K562 (cell line): ENCODE measurements at regions not wholly inside any gene's neighbourhood (a gene's known extent, or its start where the extent isn't known, plus 50 kb on each side); places are given as distances from the start of the nearest gene placed in this dataset.
A peak's percentile ranks its signal among the peaks of the same experiment; 100 is the strongest.

Experiments
- CHD4 ChIP-seq: fragments of 200-600 bp; sonication (generic); IDR thresholded peaks from 3 replicates; pipeline ENCODE4 v1.6.1; 2012; ENCODE audit warnings: low read depth, mild to moderate bottlenecking, mixed read lengths, low read length, inconsistent platforms; ENCODE audit not compliant: insufficient read depth, insufficient replicate concordance, poor library complexity, severe bottlenecking
- ERF ChIP-seq: fragments of 450-650 bp; formaldehyde crosslinking; IDR thresholded peaks from 2 replicates; pipeline ENCODE4 v1.4.0; 2020; ENCODE audit warnings: mild to moderate bottlenecking, mixed read lengths
- HDAC2 ChIP-seq: fragments of 450-650 bp; IDR thresholded peaks from 2 replicates; pipeline ENCODE4 v1.6.1; 2016; ENCODE audit warnings: mild to moderate bottlenecking
- JUND ChIP-seq, 2 experiments: IDR thresholded peaks; 2 replicates in 1 of 2; 3 replicates in 1 of 2; pipeline ENCODE4 v1.6.1; 2011; ENCODE audit warnings: borderline replicate concordance in 2 of 2, low read depth in 2 of 2, low read length in 2 of 2, improper control_type of control experiment in 1 of 2, missing biosample characterization in 1 of 2, missing genetic modification characterization in 1 of 2, missing genetic modification reagents in 1 of 2
- MAX ChIP-seq: sonication (generic); formaldehyde crosslinking; IDR thresholded peaks from 2 replicates; pipeline ENCODE4 v1.9.0; 2022; ENCODE audit warnings: mild to moderate bottlenecking, missing genetic modification reagents
- NONO ChIP-seq, 2 experiments: fragments of 200-400 bp in 1 of 2; fragments of 450-650 bp in 1 of 2; formaldehyde crosslinking in 1 of 2; IDR thresholded peaks; 2 replicates each; pipeline ENCODE4 v1.6.1; 2017; ENCODE audit warnings: low read depth in 2 of 2, mild to moderate bottlenecking in 2 of 2, moderate library complexity in 2 of 2, low read length in 1 of 2
- STAT6 ChIP-seq: sonication (generic); formaldehyde crosslinking; IDR thresholded peaks from 2 replicates; pipeline ENCODE4 v1.8.1; 2023; ENCODE audit warnings: mild to moderate bottlenecking, missing genetic modification reagents
- THRA ChIP-seq: fragments of 450-650 bp; IDR thresholded peaks from 2 replicates; pipeline ENCODE4 v1.6.1; 2017; ENCODE audit warnings: mild to moderate bottlenecking, moderate library complexity
- TRIM28 ChIP-seq: fragments of 450-650 bp; IDR thresholded peaks from 2 replicates; pipeline ENCODE4 v1.6.1; 2017
- TF ChIP-seq, protein P1 (sequence below), 2 experiments: fragments of 450-650 bp; IDR thresholded peaks; 2 replicates each; pipeline ENCODE4 v1.6.1; 2016; ENCODE audit warnings: mild to moderate bottlenecking in 2 of 2, borderline replicate concordance in 1 of 2, low read depth in 1 of 2, moderate library complexity in 1 of 2

GRCh38 chr6:156719395-156719719 lies 57.8 kb upstream of the ARID1B start (continued):
- no peak for TF ChIP-seq MAX (CRISPR knock-in tag)
- no peak for TF ChIP-seq THRA
- no peak for TF ChIP-seq TRIM28
- TF ChIP-seq ERF (CRISPR knock-in tag) = peak; percentile 12; the same call in 1 of the 2 replicates
- TF ChIP-seq NONO (IDR thresholded peaks at IDR 0.05; ENCODE audit: low read depth in 2 of 2, low read length in 1 of 2) = no peak
- 0 out of 2 replicates have a peak, but pooled peaks have one; percentile 63 for TF ChIP-seq STAT6
- TF ChIP-seq JUND (IDR thresholded peaks at IDR 0.05; ENCODE audit: borderline replicate concordance, low read depth, low read length) = no peak
- no peak for TF ChIP-seq JUND (tag; IDR thresholded peaks at IDR 0.05; ENCODE audit: borderline replicate concordance, low read depth, low read length)
- TF ChIP-seq CHD4 = peak; percentile 19
- TF ChIP-seq HDAC2 = no peak
- TF ChIP-seq, protein P1, sequence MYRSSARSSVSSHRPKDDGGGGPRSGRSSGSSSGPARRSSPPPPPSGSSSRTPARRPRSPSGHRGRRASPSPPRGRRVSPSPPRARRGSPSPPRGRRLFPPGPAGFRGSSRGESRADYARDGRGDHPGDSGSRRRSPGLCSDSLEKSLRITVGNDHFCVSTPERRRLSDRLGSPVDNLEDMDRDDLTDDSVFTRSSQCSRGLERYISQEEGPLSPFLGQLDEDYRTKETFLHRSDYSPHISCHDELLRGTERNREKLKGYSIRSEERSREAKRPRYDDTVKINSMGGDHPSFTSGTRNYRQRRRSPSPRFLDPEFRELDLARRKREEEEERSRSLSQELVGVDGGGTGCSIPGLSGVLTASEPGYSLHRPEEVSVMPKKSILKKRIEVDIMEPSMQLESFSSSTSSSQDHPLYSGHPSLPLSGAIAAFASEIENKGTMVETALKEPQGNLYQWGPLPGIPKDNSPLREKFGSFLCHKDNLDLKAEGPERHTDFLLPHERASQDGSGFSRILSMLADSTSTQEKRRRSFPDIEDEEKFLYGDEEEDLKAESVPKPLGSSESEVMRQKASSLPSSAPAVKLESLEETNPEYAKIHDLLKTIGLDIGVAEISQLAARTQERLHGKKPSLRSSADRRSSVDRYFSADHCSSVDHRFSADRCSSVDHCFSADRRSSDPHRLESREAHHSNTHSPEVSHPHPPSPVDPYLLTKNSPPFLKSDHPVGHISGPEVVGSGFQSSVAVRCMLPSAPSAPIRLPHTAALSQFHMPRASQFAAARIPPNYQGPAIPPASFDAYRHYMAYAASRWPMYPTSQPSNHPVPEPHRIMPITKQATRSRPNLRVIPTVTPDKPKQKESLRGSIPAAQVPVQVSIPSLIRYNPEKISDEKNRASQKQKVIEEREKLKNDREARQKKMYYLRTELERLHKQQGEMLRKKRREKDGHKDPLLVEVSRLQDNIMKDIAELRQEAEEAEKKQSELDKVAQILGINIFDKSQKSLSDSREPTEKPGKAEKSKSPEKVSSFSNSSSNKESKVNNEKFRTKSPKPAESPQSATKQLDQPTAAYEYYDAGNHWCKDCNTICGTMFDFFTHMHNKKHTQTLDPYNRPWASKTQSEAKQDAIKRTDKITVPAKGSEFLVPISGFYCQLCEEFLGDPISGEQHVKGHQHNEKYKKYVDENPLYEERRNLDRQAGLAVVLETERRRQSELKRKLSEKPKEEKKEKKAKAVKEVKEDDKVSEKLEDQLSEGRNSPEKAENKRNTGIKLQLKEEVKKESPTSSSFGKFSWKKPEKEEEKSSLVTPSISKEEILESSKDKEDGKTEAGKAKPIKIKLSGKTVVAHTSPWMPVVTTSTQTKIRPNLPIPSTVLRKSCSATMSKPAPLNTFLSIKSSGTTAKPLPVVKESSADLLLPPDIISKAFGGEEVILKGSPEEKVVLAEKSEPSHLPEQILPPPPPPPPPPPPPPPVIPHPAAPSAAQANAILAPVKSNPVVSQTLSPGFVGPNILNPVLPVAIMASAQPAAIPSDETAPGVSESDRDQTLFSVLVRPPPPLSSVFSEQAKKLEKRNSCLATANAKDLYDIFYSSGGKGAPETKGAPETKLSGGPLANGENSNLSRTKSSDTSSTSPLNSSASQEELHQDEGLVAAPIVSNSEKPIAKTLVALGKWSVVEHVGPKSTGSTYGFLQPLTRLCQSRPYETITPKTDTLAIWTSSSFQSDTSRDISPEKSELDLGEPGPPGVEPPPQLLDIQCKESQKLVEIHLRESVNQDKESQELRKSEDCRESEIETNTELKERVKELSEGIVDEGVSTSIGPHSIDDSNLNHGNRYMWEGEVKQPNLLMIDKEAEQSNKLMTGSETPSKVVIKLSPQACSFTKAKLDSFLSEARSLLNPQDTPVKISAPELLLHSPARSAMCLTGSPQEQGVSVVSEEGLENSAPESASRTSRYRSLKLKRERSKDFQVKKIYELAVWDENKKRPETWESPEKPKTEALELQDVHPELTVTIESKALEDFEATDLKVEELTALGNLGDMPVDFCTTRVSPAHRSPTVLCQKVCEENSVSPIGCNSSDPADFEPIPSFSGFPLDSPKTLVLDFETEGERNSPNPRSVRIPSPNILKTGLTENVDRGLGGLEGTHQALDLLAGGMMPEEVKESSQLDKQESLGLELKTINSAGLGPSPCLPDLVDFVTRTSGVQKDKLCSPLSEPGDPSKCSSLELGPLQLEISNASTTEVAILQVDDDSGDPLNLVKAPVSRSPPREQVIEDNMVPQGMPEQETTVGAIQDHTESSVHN (IDR thresholded peaks at IDR 0.05; ENCODE audit: borderline replicate concordance in 1 of 2, low read depth in 1 of 2) = no peak
